ENCODE measurements at regions not wholly inside any gene's neighbourhood (a gene's known extent, or its start where the extent isn't known, plus 50 kb on each side); places are given as distances from the start of the nearest gene placed in this dataset.

GRCh38 chr9:20242510-20243189 is 379.6 kb downstream of the MLLT3 start:
- Histone ChIP-seq H4K20me1 (ENCODE audit: insufficient read depth, low read length) (no peaks in the 10 kb centered on the region), H3K9ac (ENCODE audit: low read length) (no peak overlapping the region), H3K4me2 (ENCODE audit: low read length) (no peak overlapping the region), H3K4me1 (ENCODE audit: insufficient read depth, low read length) (no peaks in the 10 kb centered on the region), H3K27ac (ENCODE audit: low read depth, low read length) (no peak overlapping the region), H3K9me3 (ENCODE audit: insufficient read depth, low read depth, low read length) (no peaks in the 10 kb centered on the region), H3K27me3 (ENCODE audit: insufficient read depth, low read length) (no peaks in the 10 kb centered on the region), H2AFZ (ENCODE audit: low read depth, low read length) (no peak overlapping the region), H3K36me3 (ENCODE audit: insufficient read depth, low read length) (no peaks in the 10 kb centered on the region), H3K79me2 (ENCODE audit: insufficient read depth, low read length) (no peaks in the 10 kb centered on the region), H3K4me3 (ENCODE audit: insufficient read depth, low read depth, low read length) (no peak overlapping the region)
- no peaks in the 10 kb centered on the region for H3K36me3 Mint-ChIP-seq (ENCODE audit: low read depth, unreplicated experiment)
- no peak for FAIRE-seq
- TF ChIP-seq CTCF (IDR thresholded peaks at IDR 0.05; ENCODE audit: insufficient read depth, low read depth, low read length) (no peak), EZH2 (IDR thresholded peaks at IDR 0.05; ENCODE audit: insufficient read depth, low read length) (no peak)
- no peaks in the 10 kb centered on the region for H3K9me3 Mint-ChIP-seq (ENCODE audit: unreplicated experiment)
- DNase-seq (ENCODE audit: low read depth): no peak
- H3K4me1 Mint-ChIP-seq (ENCODE audit: low read depth, unreplicated experiment): peaks cover 13% of the 10 kb centered on the region
- H3K4me3 Mint-ChIP-seq (ENCODE audit: unreplicated experiment): no peak overlapping the region
- peaks cover 5% of the 10 kb centered on the region for H3K27me3 Mint-ChIP-seq (ENCODE audit: low read depth, unreplicated experiment)
- no peak overlapping the region for H3K27ac Mint-ChIP-seq (ENCODE audit: unreplicated experiment)

- no peak overlapping the region for H3K4me3 ChIP-seq (ENCODE audit: insufficient read depth, low read depth, low read length)
- no peaks in the 10 kb centered on the region for H3K36me3 ChIP-seq (ENCODE audit: insufficient read depth, low read length)
- DNase-seq (ENCODE audit: low read depth) (no peak), FAIRE-seq (no peak)
- Mint-ChIP-seq H3K27ac (ENCODE audit: unreplicated experiment) (no peak overlapping the region), H3K4me3 (ENCODE audit: unreplicated experiment) (no peak overlapping the region), H3K27me3 (ENCODE audit: low read depth, unreplicated experiment) (peaks cover 5% of the 10 kb centered on the region), H3K9me3 (ENCODE audit: unreplicated experiment) (peaks cover 8% of the 10 kb centered on the region), H3K36me3 (ENCODE audit: low read depth, unreplicated experiment) (no peaks in the 10 kb centered on the region), H3K4me1 (ENCODE audit: low read depth, unreplicated experiment) (peaks cover 24% of the 10 kb centered on the region)
- H3K27ac ChIP-seq (ENCODE audit: low read depth, low read length): no peak overlapping the region
- no peak for TF ChIP-seq EZH2 (IDR thresholded peaks at IDR 0.05; ENCODE audit: insufficient read depth, low read length)
- TF ChIP-seq CTCF (IDR thresholded peaks at IDR 0.05; ENCODE audit: insufficient read depth, low read depth, low read length): no peak
- no peaks in the 10 kb centered on the region for H3K27me3 ChIP-seq (ENCODE audit: insufficient read depth, low read length)
- no peaks in the 10 kb centered on the region for H3K79me2 ChIP-seq (ENCODE audit: insufficient read depth, low read length)
- no peaks in the 10 kb centered on the region for H3K4me1 ChIP-seq (ENCODE audit: insufficient read depth, low read length)
- no peak overlapping the region for H2AFZ ChIP-seq (ENCODE audit: low read depth, low read length)
- H4K20me1 ChIP-seq (ENCODE audit: insufficient read depth, low read length): no peaks in the 10 kb centered on the region
- no peak overlapping the region for H3K4me2 ChIP-seq (ENCODE audit: low read length)
- no peak overlapping the region for H3K9ac ChIP-seq (ENCODE audit: low read length)
- H3K9me3 ChIP-seq (ENCODE audit: insufficient read depth, low read depth, low read length): no peaks in the 10 kb centered on the region
Observed at GRCh38 chr9:20240498-20240897, 381.8 kb downstream of the MLLT3 start.

GRCh38 chr9:20238921-20239320 is 383.4 kb downstream of the MLLT3 start:
- Histone ChIP-seq H2AFZ (ENCODE audit: low read depth, low read length) (no peak overlapping the region), H3K27me3 (ENCODE audit: insufficient read depth, low read length) (no peaks in the 10 kb centered on the region), H3K27ac (ENCODE audit: low read depth, low read length) (no peak overlapping the region), H3K4me2 (ENCODE audit: low read length) (no peak overlapping the region), H3K4me1 (ENCODE audit: insufficient read depth, low read length) (no peaks in the 10 kb centered on the region), H3K36me3 (ENCODE audit: insufficient read depth, low read length) (no peaks in the 10 kb centered on the region), H3K4me3 (ENCODE audit: insufficient read depth, low read depth, low read length) (no peak overlapping the region), H3K79me2 (ENCODE audit: insufficient read depth, low read length) (no peaks in the 10 kb centered on the region), H4K20me1 (ENCODE audit: insufficient read depth, low read length) (no peaks in the 10 kb centered on the region), H3K9me3 (ENCODE audit: insufficient read depth, low read depth, low read length) (no peaks in the 10 kb centered on the region), H3K9ac (ENCODE audit: low read length) (no peak overlapping the region)
- Mint-ChIP-seq H3K4me3 (ENCODE audit: unreplicated experiment) (no peak overlapping the region), H3K4me1 (ENCODE audit: low read depth, unreplicated experiment) (peaks cover 22% of the 10 kb centered on the region), H3K27ac (ENCODE audit: unreplicated experiment) (no peak overlapping the region), H3K36me3 (ENCODE audit: low read depth, unreplicated experiment) (no peaks in the 10 kb centered on the region), H3K27me3 (ENCODE audit: low read depth, unreplicated experiment) (no peaks in the 10 kb centered on the region), H3K9me3 (ENCODE audit: unreplicated experiment) (peaks cover 12% of the 10 kb centered on the region)
- DNase-seq (ENCODE audit: low read depth): no peak
- FAIRE-seq: no peak
- no peak for TF ChIP-seq CTCF (IDR thresholded peaks at IDR 0.05; ENCODE audit: insufficient read depth, low read depth, low read length)
- TF ChIP-seq EZH2 (IDR thresholded peaks at IDR 0.05; ENCODE audit: insufficient read depth, low read length): no peak

All from astrocyte (in vitro differentiated cells and primary cell).